ENCODE measurements at regions not wholly inside any gene's neighbourhood (a gene's known extent, or its start where the extent isn't known, plus 50 kb on each side); places are given as distances from the start of the nearest gene placed in this dataset.

- Histone ChIP-seq H3K4me3 (no peak overlapping the region), H3K27me3 (peaks cover 0 to 26% of the 10 kb centered on the region in 2 donors), H3K36me3 (no peaks in the 10 kb centered on the region), H3K9me3 (no peaks in the 10 kb centered on the region), H3K4me1 (no peaks in the 10 kb centered on the region), H3K27ac (no peak overlapping the region)
- DNase-seq (ENCODE audit: low spot score in 2 of 2), result no peak
- TF ChIP-seq POLR2AphosphoS5 (IDR thresholded peaks at IDR 0.05) (no peak), POLR2A (IDR thresholded peaks at IDR 0.05) (no peak)
- TF ChIP-seq, protein P1, sequence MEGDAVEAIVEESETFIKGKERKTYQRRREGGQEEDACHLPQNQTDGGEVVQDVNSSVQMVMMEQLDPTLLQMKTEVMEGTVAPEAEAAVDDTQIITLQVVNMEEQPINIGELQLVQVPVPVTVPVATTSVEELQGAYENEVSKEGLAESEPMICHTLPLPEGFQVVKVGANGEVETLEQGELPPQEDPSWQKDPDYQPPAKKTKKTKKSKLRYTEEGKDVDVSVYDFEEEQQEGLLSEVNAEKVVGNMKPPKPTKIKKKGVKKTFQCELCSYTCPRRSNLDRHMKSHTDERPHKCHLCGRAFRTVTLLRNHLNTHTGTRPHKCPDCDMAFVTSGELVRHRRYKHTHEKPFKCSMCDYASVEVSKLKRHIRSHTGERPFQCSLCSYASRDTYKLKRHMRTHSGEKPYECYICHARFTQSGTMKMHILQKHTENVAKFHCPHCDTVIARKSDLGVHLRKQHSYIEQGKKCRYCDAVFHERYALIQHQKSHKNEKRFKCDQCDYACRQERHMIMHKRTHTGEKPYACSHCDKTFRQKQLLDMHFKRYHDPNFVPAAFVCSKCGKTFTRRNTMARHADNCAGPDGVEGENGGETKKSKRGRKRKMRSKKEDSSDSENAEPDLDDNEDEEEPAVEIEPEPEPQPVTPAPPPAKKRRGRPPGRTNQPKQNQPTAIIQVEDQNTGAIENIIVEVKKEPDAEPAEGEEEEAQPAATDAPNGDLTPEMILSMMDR (IDR thresholded peaks at IDR 0.05), result no peak
- intact Hi-C loops (cut with DNase I; ENCODE audit: low total_unique reads), result no loop called here
Observed at GRCh38 chr16:86673956-86674453, 95.7 kb downstream of the FOXL1 start.

DNA sequence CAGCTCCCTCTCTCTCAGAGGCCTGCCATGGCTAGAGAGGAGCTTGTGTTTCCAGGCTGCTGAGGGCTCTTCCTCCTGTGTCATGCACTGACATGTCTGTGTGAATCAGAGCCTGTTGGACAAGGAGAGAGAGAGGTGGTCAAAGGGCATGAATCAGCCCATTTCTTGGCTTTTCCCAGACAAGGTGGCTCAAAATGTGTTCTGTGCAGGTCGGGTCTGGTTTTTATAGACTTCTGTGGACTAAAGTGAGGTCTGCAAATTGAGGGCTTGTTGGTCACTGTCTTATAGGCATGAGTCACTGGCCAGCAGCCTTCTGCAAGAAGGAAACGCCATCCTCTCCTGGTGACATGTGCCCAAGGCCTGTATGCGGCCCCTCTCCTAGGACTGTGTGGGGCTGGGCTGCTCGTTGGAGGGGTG, 97.9 kb downstream of the FOXL1 start:
- DNase-seq (ENCODE audit: low spot score in 2 of 2), result no peak
- Histone ChIP-seq H3K27me3 (peaks cover 0 to 15% of the 10 kb centered on the region in 2 donors), H3K4me1 (no peaks in the 10 kb centered on the region), H3K9me3 (no peaks in the 10 kb centered on the region), H3K27ac (no peak overlapping the region), H3K36me3 (no peaks in the 10 kb centered on the region), H3K4me3 (no peak overlapping the region)
- intact Hi-C loops (cut with DNase I; ENCODE audit: low total_unique reads), result no loop called here
- no peak for TF ChIP-seq POLR2A (IDR thresholded peaks at IDR 0.05)
- TF ChIP-seq, protein P1 (IDR thresholded peaks at IDR 0.05), result no peak
- TF ChIP-seq POLR2AphosphoS5 (IDR thresholded peaks at IDR 0.05), result no peak

- no peaks in the 10 kb centered on the region for H3K36me3 ChIP-seq
- H3K27me3 ChIP-seq, result peaks cover 0 to 8% of the 10 kb centered on the region in 2 donors
- no peak overlapping the region for H3K4me3 ChIP-seq
- no peak for DNase-seq (ENCODE audit: low spot score in 2 of 2)
- intact Hi-C loops (cut with DNase I; ENCODE audit: low total_unique reads), result no loop called here
- H3K4me1 ChIP-seq, result no peaks in the 10 kb centered on the region
- H3K9me3 ChIP-seq, result no peaks in the 10 kb centered on the region
- TF ChIP-seq, protein P1 (IDR thresholded peaks at IDR 0.05), result no peak
- TF ChIP-seq POLR2AphosphoS5 (IDR thresholded peaks at IDR 0.05), result no peak
- peak overlapping the region; percentile 69 to 72 for H3K27ac ChIP-seq
Observed at GRCh38 chr16:86679490-86679889, 101.1 kb downstream of the FOXL1 start.

DNA sequence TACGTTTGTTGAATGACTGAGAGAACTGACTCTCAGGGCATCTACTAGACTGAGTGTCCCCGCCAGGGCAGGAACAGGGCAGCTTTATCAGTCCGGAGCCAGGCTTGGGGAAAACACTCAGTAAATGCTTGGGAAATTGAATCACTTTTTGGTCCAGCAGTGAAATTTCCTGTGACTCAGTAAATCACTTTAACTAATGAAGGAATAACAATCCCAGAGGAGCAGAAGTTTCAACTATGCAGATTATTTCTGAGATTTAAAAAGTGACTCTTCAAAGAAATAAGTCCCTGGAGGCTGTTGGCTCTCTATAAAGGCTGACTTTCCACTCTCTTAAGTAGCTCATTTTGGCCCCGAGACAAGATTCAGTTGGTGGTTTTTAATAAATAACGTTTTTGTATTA, 101.8 kb downstream of the FOXL1 start:
- Histone ChIP-seq H3K9me3 (no peaks in the 10 kb centered on the region), H3K4me1 (no peaks in the 10 kb centered on the region), H3K36me3 (no peaks in the 10 kb centered on the region), H3K27ac (peak overlapping the region; percentile 69 to 72), H3K27me3 (peaks cover 0 to 8% of the 10 kb centered on the region in 2 donors), H3K4me3 (no peak overlapping the region)
- intact Hi-C loops (cut with DNase I; ENCODE audit: low total_unique reads), result no loop called here
- TF ChIP-seq POLR2A (IDR thresholded peaks at IDR 0.05), result no peak
- TF ChIP-seq, protein P1 (IDR thresholded peaks at IDR 0.05), result no peak
- no peak for TF ChIP-seq POLR2AphosphoS5 (IDR thresholded peaks at IDR 0.05)
- no peak for DNase-seq (ENCODE audit: low spot score in 2 of 2)

- H3K27ac ChIP-seq, result peak overlapping the region; percentile 67 to 72
- H3K4me1 ChIP-seq, result no peaks in the 10 kb centered on the region
- intact Hi-C loops (cut with DNase I; ENCODE audit: low total_unique reads), result no loop called here
- H3K27me3 ChIP-seq, result peaks cover 0 to 8% of the 10 kb centered on the region in 2 donors
- DNase-seq (ENCODE audit: low spot score in 2 of 2), result no peak
- H3K4me3 ChIP-seq, result peak overlapping the region in 2 of 3 donors; percentile 12 to 43
- H3K36me3 ChIP-seq, result no peaks in the 10 kb centered on the region
- TF ChIP-seq POLR2A (IDR thresholded peaks at IDR 0.05) (no peak), POLR2AphosphoS5 (IDR thresholded peaks at IDR 0.05) (no peak)
- TF ChIP-seq, protein P1 (IDR thresholded peaks at IDR 0.05), result no peak
- no peaks in the 10 kb centered on the region for H3K9me3 ChIP-seq
Observed at GRCh38 chr16:86680661-86681030, 102.3 kb downstream of the FOXL1 start.
